ENCODE measurements at regions not wholly inside any gene's neighbourhood (a gene's known extent, or its start where the extent isn't known, plus 50 kb on each side); places are given as distances from the start of the nearest gene placed in this dataset.
"Not testable (repeated sequence)": the region's sequence is repeated elsewhere in the genome, so short reads cannot be mapped to it uniquely, and the experiment has no call there.

- H3K36me3 Mint-ChIP-seq: no peaks in the 10 kb centered on the region
- CTCF ChIA-PET (ENCODE audit: partially characterized antibody): interaction anchor here (1.6 kb wide), 1 partner anchor 18 kb away, joined by 3 read pairs; no protein-coding TSS in a partner anchor
- no peaks in the 10 kb centered on the region for H3K27me3 ChIP-seq (ENCODE audit: insufficient read depth, low read length)
- POLR2A ChIA-PET (ENCODE audit: partially characterized antibody): no interaction called here
- H3K4me3 Mint-ChIP-seq: no peak overlapping the region
- no peaks in the 10 kb centered on the region for H3K9me3 ChIP-seq (ENCODE audit: control insufficient read depth in 1 of 2, low read length in 2 of 2)
- no peaks in the 10 kb centered on the region for H3K4me1 Mint-ChIP-seq
- DNase-seq: no peak
- H3K36me3 ChIP-seq (ENCODE audit: insufficient read depth, low read length): no peaks in the 10 kb centered on the region
- intact Hi-C loops (cut with micrococcal nuclease): no loop called here
- no peak overlapping the region for H3K27ac Mint-ChIP-seq
- no peak overlapping the region for H3K4me3 ChIP-seq (ENCODE audit: low read length in 2 of 2)
- peaks cover 0 to 9% (median 4%) of the 10 kb centered on the region in 8 donors for H3K9me3 Mint-ChIP-seq
- H3K27me3 Mint-ChIP-seq: no peaks in the 10 kb centered on the region
- no peaks in the 10 kb centered on the region for H3K4me1 ChIP-seq (ENCODE audit: insufficient read depth, low read length)
- no peak overlapping the region for H3K27ac ChIP-seq (ENCODE audit: low read depth, low read length)
These were observed 1265.9 kb downstream of the BRINP3 start for GRCh38 chr1:189211742-189212141.

- Mint-ChIP-seq H3K4me1 (no peaks in the 10 kb centered on the region), H3K27me3 (no peaks in the 10 kb centered on the region), H3K27ac (no peak overlapping the region), H3K36me3 (no peaks in the 10 kb centered on the region), H3K9me3 (peaks cover 0 to 9% (median 3%) of the 10 kb centered on the region in 8 donors), H3K4me3 (no peak overlapping the region)
- H3K4me1 ChIP-seq (ENCODE audit: insufficient read depth, low read length): no peaks in the 10 kb centered on the region
- H3K4me3 ChIP-seq (ENCODE audit: low read length in 2 of 2): no peak overlapping the region
- no peaks in the 10 kb centered on the region for H3K27me3 ChIP-seq (ENCODE audit: insufficient read depth, low read length)
- ChIA-PET POLR2A (ENCODE audit: partially characterized antibody) (no interaction called here), CTCF (ENCODE audit: partially characterized antibody) (interaction anchor here (1.6 kb wide), 1 partner anchor 19 kb away, joined by 3 read pairs; no protein-coding TSS in a partner anchor)
- H3K27ac ChIP-seq (ENCODE audit: low read depth, low read length): no peak overlapping the region
- intact Hi-C loops (cut with micrococcal nuclease): no loop called here
- no peak for DNase-seq
- H3K9me3 ChIP-seq (ENCODE audit: control insufficient read depth in 1 of 2, low read length in 2 of 2): no peaks in the 10 kb centered on the region
- no peaks in the 10 kb centered on the region for H3K36me3 ChIP-seq (ENCODE audit: insufficient read depth, low read length)
These were observed 1265.1 kb downstream of the BRINP3 start for GRCh38 chr1:189212606-189213005.

- Mint-ChIP-seq H3K4me1 (no peaks in the 10 kb centered on the region), H3K36me3 (no peaks in the 10 kb centered on the region), H3K4me3 (no peak overlapping the region), H3K27ac (no peak overlapping the region), H3K9me3 (peaks cover 0 to 9% (median 3%) of the 10 kb centered on the region in 8 donors), H3K27me3 (no peaks in the 10 kb centered on the region)
- H3K9me3 ChIP-seq (ENCODE audit: control insufficient read depth in 1 of 2, low read length in 2 of 2): peaks cover 0 to 3% of the 10 kb centered on the region in 2 donors
- ChIA-PET POLR2A (ENCODE audit: partially characterized antibody) (no interaction called here), CTCF (ENCODE audit: partially characterized antibody) (no interaction called here)
- H3K27me3 ChIP-seq (ENCODE audit: insufficient read depth, low read length): no peaks in the 10 kb centered on the region
- no peaks in the 10 kb centered on the region for H3K36me3 ChIP-seq (ENCODE audit: insufficient read depth, low read length)
- no peaks in the 10 kb centered on the region for H3K4me1 ChIP-seq (ENCODE audit: insufficient read depth, low read length)
- no peak overlapping the region for H3K4me3 ChIP-seq (ENCODE audit: low read length in 2 of 2)
- no peak for DNase-seq
- H3K27ac ChIP-seq (ENCODE audit: low read depth, low read length): no peak overlapping the region
- intact Hi-C loops (cut with micrococcal nuclease): no loop called here
These were observed 1260.8 kb downstream of the BRINP3 start for GRCh38 chr1:189216886-189217285.

GRCh38 chr1:189217646-189218045, 1260.0 kb downstream of the BRINP3 start:
- no peak for DNase-seq
- Mint-ChIP-seq H3K4me3 (no peak overlapping the region), H3K27me3 (no peaks in the 10 kb centered on the region), H3K36me3 (no peaks in the 10 kb centered on the region), H3K27ac (no peak overlapping the region), H3K4me1 (no peaks in the 10 kb centered on the region), H3K9me3 (peaks cover 2 to 9% (median 4%) of the 10 kb centered on the region in 8 donors)
- H3K27ac ChIP-seq (ENCODE audit: low read depth, low read length): no peak overlapping the region
- CTCF ChIA-PET (ENCODE audit: partially characterized antibody): no interaction called here
- peaks cover 0 to 4% of the 10 kb centered on the region in 2 donors for H3K9me3 ChIP-seq (ENCODE audit: control insufficient read depth in 1 of 2, low read length in 2 of 2)
- POLR2A ChIA-PET (ENCODE audit: partially characterized antibody): no interaction called here
- no peaks in the 10 kb centered on the region for H3K4me1 ChIP-seq (ENCODE audit: insufficient read depth, low read length)
- H3K4me3 ChIP-seq (ENCODE audit: low read length in 2 of 2): no peak overlapping the region
- no peaks in the 10 kb centered on the region for H3K36me3 ChIP-seq (ENCODE audit: insufficient read depth, low read length)
- intact Hi-C loops (cut with micrococcal nuclease): no loop called here
- H3K27me3 ChIP-seq (ENCODE audit: insufficient read depth, low read length): no peaks in the 10 kb centered on the region

- H3K4me3 Mint-ChIP-seq: no peak overlapping the region
- no peaks in the 10 kb centered on the region for H3K4me1 Mint-ChIP-seq
- no peak overlapping the region for H3K27ac Mint-ChIP-seq
- no peaks in the 10 kb centered on the region for H3K36me3 Mint-ChIP-seq
- Histone ChIP-seq H3K4me1 (ENCODE audit: insufficient read depth, low read length) (no peaks in the 10 kb centered on the region), H3K36me3 (ENCODE audit: insufficient read depth, low read length) (no peaks in the 10 kb centered on the region), H3K4me3 (ENCODE audit: low read length in 2 of 2) (no peak overlapping the region), H3K27ac (ENCODE audit: low read depth, low read length) (no peak overlapping the region), H3K27me3 (ENCODE audit: insufficient read depth, low read length) (no peaks in the 10 kb centered on the region), H3K9me3 (ENCODE audit: control insufficient read depth in 1 of 2, low read length in 2 of 2) (peaks cover 0 to 4% of the 10 kb centered on the region in 2 donors)
- DNase-seq: no peak
- intact Hi-C loops (cut with micrococcal nuclease): no loop called here
- peaks cover 0 to 21% (median 12%) of the 10 kb centered on the region in 8 donors for H3K9me3 Mint-ChIP-seq
- H3K27me3 Mint-ChIP-seq: no peaks in the 10 kb centered on the region
- ChIA-PET POLR2A (ENCODE audit: partially characterized antibody) (no interaction called here), CTCF (ENCODE audit: partially characterized antibody) (no interaction called here)
These were observed 1256.9 kb downstream of the BRINP3 start for GRCh38 chr1:189220750-189221149.

GRCh38 chr1:189225794-189226145, 1251.9 kb downstream of the BRINP3 start:
- CTCF ChIA-PET (ENCODE audit: partially characterized antibody); H3K27me3 Mint-ChIP-seq: not testable (repeated sequence)
- peaks cover 2 to 29% (median 14%) of the 10 kb centered on the region in 8 donors for H3K9me3 Mint-ChIP-seq

GRCh38 chr1:189226779-189227178, 1250.9 kb downstream of the BRINP3 start:
- intact Hi-C loops (cut with micrococcal nuclease): no loop called here
- Mint-ChIP-seq H3K4me3 (no peak overlapping the region), H3K4me1 (no peaks in the 10 kb centered on the region), H3K27me3 (no peaks in the 10 kb centered on the region), H3K9me3 (peaks cover 2 to 29% (median 12%) of the 10 kb centered on the region in 8 donors), H3K36me3 (no peaks in the 10 kb centered on the region), H3K27ac (no peak overlapping the region)
- Histone ChIP-seq H3K36me3 (ENCODE audit: insufficient read depth, low read length) (no peaks in the 10 kb centered on the region), H3K27ac (ENCODE audit: low read depth, low read length) (no peak overlapping the region), H3K4me3 (ENCODE audit: low read length in 2 of 2) (no peak overlapping the region), H3K27me3 (ENCODE audit: insufficient read depth, low read length) (no peaks in the 10 kb centered on the region), H3K9me3 (ENCODE audit: control insufficient read depth in 1 of 2, low read length in 2 of 2) (peaks cover 0 to 1% of the 10 kb centered on the region in 2 donors), H3K4me1 (ENCODE audit: insufficient read depth, low read length) (no peaks in the 10 kb centered on the region)
- DNase-seq: no peak
- ChIA-PET CTCF (ENCODE audit: partially characterized antibody) (no interaction called here), POLR2A (ENCODE audit: partially characterized antibody) (no interaction called here)

More at GRCh38 chr1:189225794-189226145, 1251.9 kb downstream of the BRINP3 start:
- H3K4me3 ChIP-seq (ENCODE audit: low read length in 2 of 2); H3K27ac Mint-ChIP-seq; H3K4me3 Mint-ChIP-seq; H3K27me3 ChIP-seq (ENCODE audit: insufficient read depth, low read length); H3K36me3 ChIP-seq (ENCODE audit: insufficient read depth, low read length); H3K4me1 ChIP-seq (ENCODE audit: insufficient read depth, low read length); H3K4me1 Mint-ChIP-seq; H3K27ac ChIP-seq (ENCODE audit: low read depth, low read length); H3K36me3 Mint-ChIP-seq; intact Hi-C loops (cut with micrococcal nuclease); H3K9me3 ChIP-seq (ENCODE audit: control insufficient read depth in 1 of 2, low read length in 2 of 2); POLR2A ChIA-PET (ENCODE audit: partially characterized antibody): not testable (repeated sequence)
- DNase-seq: peak in 1 of 5 donors; percentile 10

GRCh38 chr1:189237008-189237407, 1240.7 kb downstream of the BRINP3 start:
- Histone ChIP-seq H3K27ac (ENCODE audit: low read depth, low read length) (no peak overlapping the region), H3K4me3 (ENCODE audit: low read length in 2 of 2) (no peak overlapping the region), H3K9me3 (ENCODE audit: control insufficient read depth in 1 of 2, low read length in 2 of 2) (no peaks in the 10 kb centered on the region), H3K27me3 (ENCODE audit: insufficient read depth, low read length) (no peaks in the 10 kb centered on the region), H3K36me3 (ENCODE audit: insufficient read depth, low read length) (no peaks in the 10 kb centered on the region), H3K4me1 (ENCODE audit: insufficient read depth, low read length) (no peaks in the 10 kb centered on the region)
- ChIA-PET CTCF (ENCODE audit: partially characterized antibody) (no interaction called here), POLR2A (ENCODE audit: partially characterized antibody) (no interaction called here)
- no peaks in the 10 kb centered on the region for H3K4me1 Mint-ChIP-seq
- intact Hi-C loops (cut with micrococcal nuclease): no loop called here
- no peak overlapping the region for H3K27ac Mint-ChIP-seq
- DNase-seq: peak in 1 of 5 donors; percentile 15
- no peaks in the 10 kb centered on the region for H3K27me3 Mint-ChIP-seq
- H3K4me3 Mint-ChIP-seq: no peak overlapping the region
- H3K9me3 Mint-ChIP-seq: peaks cover 6 to 24% (median 11%) of the 10 kb centered on the region in 8 donors
- H3K36me3 Mint-ChIP-seq: no peaks in the 10 kb centered on the region
